Osteocyte (in vitro differentiated cells): ENCODE measurements at regions not wholly inside any gene's neighbourhood (a gene's known extent, or its start where the extent isn't known, plus 50 kb on each side); places are given as distances from the start of the nearest gene placed in this dataset.

Source experiments
- DNase-seq: peaks from one replicate; pipeline ENCODE4 v3.0.0; 2021; ENCODE audit warnings: mixed read lengths; ENCODE audit not compliant: unreplicated experiment; ENCODE audit errors: extremely low spot score
- H3K27ac Mint-ChIP-seq: one replicate; pipeline ENCODE4 v1.8.0; 2021; ENCODE audit warnings: mild to moderate bottlenecking, mixed read lengths; ENCODE audit not compliant: unreplicated experiment
- H3K27me3 Mint-ChIP-seq: one replicate; pipeline ENCODE4 v1.8.0; 2021; ENCODE audit warnings: mixed read lengths; ENCODE audit not compliant: unreplicated experiment
- H3K36me3 Mint-ChIP-seq: one replicate; pipeline ENCODE4 v1.8.0; 2021; ENCODE audit warnings: mixed read lengths; ENCODE audit not compliant: unreplicated experiment
- H3K4me1 Mint-ChIP-seq: one replicate; pipeline ENCODE4 v1.8.0; 2021; ENCODE audit warnings: mixed read lengths; ENCODE audit not compliant: unreplicated experiment
- H3K4me3 Mint-ChIP-seq: one replicate; pipeline ENCODE4 v1.8.0; 2021; ENCODE audit warnings: mild to moderate bottlenecking, moderate library complexity, mixed read lengths; ENCODE audit not compliant: unreplicated experiment
- H3K9me3 Mint-ChIP-seq: one replicate; pipeline ENCODE4 v1.8.0; 2021; ENCODE audit warnings: mixed read lengths; ENCODE audit not compliant: unreplicated experiment
- CTCF ChIP-seq: fragments of 200-600 bp; sonication (generic); IDR thresholded peaks from 2 replicates; pipeline ENCODE4 v1.5.0; 2021; ENCODE audit warnings: antibody characterized with exemption, mild to moderate bottlenecking, moderate library complexity

GRCh38 chr6:95230071-95230740, 347.1 kb upstream of the MANEA start:
- no peak for DNase-seq
- TF ChIP-seq CTCF, result no peak
- H3K4me1 Mint-ChIP-seq, result no peaks in the 10 kb centered on the region
- H3K27ac Mint-ChIP-seq, result no peak overlapping the region
- no peaks in the 10 kb centered on the region for H3K9me3 Mint-ChIP-seq
- no peak overlapping the region for H3K4me3 Mint-ChIP-seq
- peaks cover 21% of the 10 kb centered on the region for H3K27me3 Mint-ChIP-seq
- no peaks in the 10 kb centered on the region for H3K36me3 Mint-ChIP-seq

GRCh38 chr6:95231416-95231815, 345.9 kb upstream of the MANEA start:
- Mint-ChIP-seq H3K27me3 (peaks cover 27% of the 10 kb centered on the region), H3K4me3 (no peak overlapping the region), H3K36me3 (no peaks in the 10 kb centered on the region), H3K27ac (no peak overlapping the region), H3K9me3 (no peaks in the 10 kb centered on the region), H3K4me1 (no peaks in the 10 kb centered on the region)
- TF ChIP-seq CTCF, result no peak
- DNase-seq, result no peak

GRCh38 chr6:95232446-95232845, 344.9 kb upstream of the MANEA start:
- peaks cover 33% of the 10 kb centered on the region for H3K27me3 Mint-ChIP-seq
- H3K4me3 Mint-ChIP-seq, result no peak overlapping the region
- H3K4me1 Mint-ChIP-seq, result no peaks in the 10 kb centered on the region
- no peak for DNase-seq
- no peak for TF ChIP-seq CTCF
- H3K36me3 Mint-ChIP-seq, result no peaks in the 10 kb centered on the region
- H3K9me3 Mint-ChIP-seq, result no peaks in the 10 kb centered on the region
- H3K27ac Mint-ChIP-seq, result no peak overlapping the region

- TF ChIP-seq CTCF, result no peak
- Mint-ChIP-seq H3K27ac (no peak overlapping the region), H3K36me3 (no peaks in the 10 kb centered on the region), H3K4me1 (no peaks in the 10 kb centered on the region), H3K4me3 (no peak overlapping the region), H3K27me3 (peaks cover 37% of the 10 kb centered on the region), H3K9me3 (no peaks in the 10 kb centered on the region)
- DNase-seq, result no peak
These were observed 343.5 kb upstream of the MANEA start for GRCh38 chr6:95233879-95234278.

- no peak for TF ChIP-seq CTCF
- peaks cover 3% of the 10 kb centered on the region for H3K4me1 Mint-ChIP-seq
- H3K4me3 Mint-ChIP-seq, result no peak overlapping the region
- no peaks in the 10 kb centered on the region for H3K9me3 Mint-ChIP-seq
- H3K36me3 Mint-ChIP-seq, result no peaks in the 10 kb centered on the region
- no peak for DNase-seq
- no peak overlapping the region for H3K27ac Mint-ChIP-seq
- H3K27me3 Mint-ChIP-seq, result peaks cover 22% of the 10 kb centered on the region
These were observed 336.8 kb upstream of the MANEA start for GRCh38 chr6:95240514-95240913.
